ENCODE measurements at regions not wholly inside any gene's neighbourhood (a gene's known extent, or its start where the extent isn't known, plus 50 kb on each side); places are given as distances from the start of the nearest gene placed in this dataset.

- H3K4me3 ChIP-seq (ENCODE audit: severe bottlenecking), result no peak overlapping the region
- no peaks in the 10 kb centered on the region for H3K9me3 ChIP-seq (ENCODE audit: severe bottlenecking)
- ATAC-seq (ENCODE audit: low read depth) (no peak), DNase-seq (ENCODE audit: low spot score) (no peak)
- H3K27me3 ChIP-seq (ENCODE audit: insufficient read depth, poor library complexity, severe bottlenecking), result no peaks in the 10 kb centered on the region
- H3K36me3 ChIP-seq (ENCODE audit: low read depth), result no peaks in the 10 kb centered on the region
- no peaks in the 10 kb centered on the region for H3K4me1 ChIP-seq (ENCODE audit: insufficient read depth, poor library complexity, severe bottlenecking)
- no peak overlapping the region for H3K27ac ChIP-seq (ENCODE audit: poor library complexity, severe bottlenecking)
- TF ChIP-seq CTCF (IDR thresholded peaks at IDR 0.05; ENCODE audit: poor library complexity, severe bottlenecking), result no peak
These were observed 203.2 kb upstream of the USP24 start for GRCh38 chr1:55418208-55419000.

DNA sequence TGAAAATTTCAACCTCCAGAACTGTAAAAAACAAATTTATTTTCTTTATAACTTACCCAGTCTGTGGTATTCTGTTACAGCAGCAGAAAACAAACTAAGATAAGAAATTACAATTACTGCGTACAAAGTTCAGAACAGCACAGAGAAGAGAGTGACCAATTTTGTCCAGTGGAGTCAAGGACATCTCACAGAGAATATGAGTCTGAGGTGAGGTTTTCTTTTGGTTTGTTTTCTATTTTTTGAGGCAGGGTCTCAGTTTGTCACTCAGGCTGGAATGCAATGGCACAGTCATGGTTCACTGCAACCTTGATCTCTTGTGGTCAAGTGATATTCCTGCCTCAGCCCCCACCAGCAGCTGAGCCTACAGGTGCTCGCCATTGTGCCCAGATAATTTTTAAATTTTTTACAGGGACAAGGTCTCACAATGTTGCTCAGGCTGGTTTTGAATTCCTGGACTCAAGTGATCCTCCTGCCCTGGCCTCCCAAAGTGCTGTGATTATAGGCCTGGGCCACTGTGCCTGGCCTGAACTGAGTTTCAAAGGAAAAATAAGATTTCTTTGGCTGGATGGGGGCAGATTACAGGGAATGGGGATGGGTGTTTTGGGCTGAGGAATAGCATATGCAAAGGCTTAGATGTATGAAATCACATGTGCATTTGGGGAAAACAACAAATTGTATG lies 201.1 kb upstream of the USP24 start:
- no peaks in the 10 kb centered on the region for H3K9me3 ChIP-seq (ENCODE audit: severe bottlenecking)
- no peak overlapping the region for H3K4me3 ChIP-seq (ENCODE audit: severe bottlenecking)
- TF ChIP-seq CTCF (IDR thresholded peaks at IDR 0.05; ENCODE audit: poor library complexity, severe bottlenecking), result no peak
- no peak overlapping the region for H3K27ac ChIP-seq (ENCODE audit: poor library complexity, severe bottlenecking)
- H3K27me3 ChIP-seq (ENCODE audit: insufficient read depth, poor library complexity, severe bottlenecking), result no peaks in the 10 kb centered on the region
- no peak for DNase-seq (ENCODE audit: low spot score)
- no peak for ATAC-seq (ENCODE audit: low read depth)
- H3K4me1 ChIP-seq (ENCODE audit: insufficient read depth, poor library complexity, severe bottlenecking), result no peaks in the 10 kb centered on the region
- H3K36me3 ChIP-seq (ENCODE audit: low read depth), result no peaks in the 10 kb centered on the region

DNA sequence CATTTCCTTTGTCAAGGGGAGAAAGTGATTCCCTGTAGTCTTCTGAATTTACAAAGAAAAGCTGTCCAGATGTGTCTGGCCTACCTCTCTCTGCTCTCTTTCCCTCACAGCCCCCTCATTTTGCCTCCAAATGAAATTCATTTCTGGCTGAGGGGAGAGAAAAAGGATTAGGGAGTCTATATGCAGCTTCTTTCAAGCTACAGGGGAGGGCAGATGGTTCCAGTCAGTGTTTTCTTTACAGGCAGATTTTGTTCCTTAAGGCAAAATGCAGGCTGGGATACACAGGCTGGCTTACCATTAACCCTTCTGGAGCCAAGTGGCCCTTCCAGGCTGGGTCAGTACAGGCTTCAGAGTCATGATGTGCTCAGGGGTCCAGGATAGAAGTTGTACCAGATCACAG lies 198.1 kb upstream of the USP24 start:
- ATAC-seq (ENCODE audit: low read depth) (no peak), DNase-seq (ENCODE audit: low spot score) (no peak)
- Histone ChIP-seq H3K9me3 (ENCODE audit: severe bottlenecking) (no peaks in the 10 kb centered on the region), H3K27ac (ENCODE audit: poor library complexity, severe bottlenecking) (no peak overlapping the region), H3K27me3 (ENCODE audit: insufficient read depth, poor library complexity, severe bottlenecking) (no peaks in the 10 kb centered on the region), H3K4me1 (ENCODE audit: insufficient read depth, poor library complexity, severe bottlenecking) (no peaks in the 10 kb centered on the region), H3K36me3 (ENCODE audit: low read depth) (no peaks in the 10 kb centered on the region), H3K4me3 (ENCODE audit: severe bottlenecking) (no peak overlapping the region)
- no peak for TF ChIP-seq CTCF (IDR thresholded peaks at IDR 0.05; ENCODE audit: poor library complexity, severe bottlenecking)

DNA sequence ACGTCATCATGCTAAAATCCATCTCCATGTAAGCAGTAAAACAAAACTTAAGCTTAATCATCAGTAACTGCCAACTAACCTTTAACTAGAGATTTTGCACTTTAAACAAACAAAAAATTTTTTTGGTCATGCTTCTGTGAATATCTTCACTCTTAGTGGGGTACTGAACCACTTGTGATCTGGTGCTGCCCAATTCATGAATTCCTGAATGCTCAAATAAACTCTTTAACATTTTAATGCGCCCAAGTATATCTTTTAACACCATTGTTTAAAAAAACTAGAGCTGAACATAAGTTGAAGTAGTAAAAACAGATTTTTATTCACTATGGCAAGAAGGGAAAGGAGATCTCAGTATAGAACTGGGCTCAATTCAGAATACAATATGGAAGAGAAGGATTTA lies 196.9 kb upstream of the USP24 start:
- ATAC-seq (ENCODE audit: low read depth), result no peak
- no peak overlapping the region for H3K4me3 ChIP-seq (ENCODE audit: severe bottlenecking)

More for the DNA sequence above, 196.9 kb upstream of the USP24 start:
- no peaks in the 10 kb centered on the region for H3K27me3 ChIP-seq (ENCODE audit: insufficient read depth, poor library complexity, severe bottlenecking)
- H3K9me3 ChIP-seq (ENCODE audit: severe bottlenecking), result no peaks in the 10 kb centered on the region
- H3K36me3 ChIP-seq (ENCODE audit: low read depth), result no peaks in the 10 kb centered on the region
- no peak for DNase-seq (ENCODE audit: low spot score)
- no peaks in the 10 kb centered on the region for H3K4me1 ChIP-seq (ENCODE audit: insufficient read depth, poor library complexity, severe bottlenecking)
- no peak overlapping the region for H3K27ac ChIP-seq (ENCODE audit: poor library complexity, severe bottlenecking)
- no peak for TF ChIP-seq CTCF (IDR thresholded peaks at IDR 0.05; ENCODE audit: poor library complexity, severe bottlenecking)

Measured in RWPE2 (cell line).